ENCODE measurements at regions not wholly inside any gene's neighbourhood (a gene's known extent, or its start where the extent isn't known, plus 50 kb on each side); places are given as distances from the start of the nearest gene placed in this dataset.

DNA sequence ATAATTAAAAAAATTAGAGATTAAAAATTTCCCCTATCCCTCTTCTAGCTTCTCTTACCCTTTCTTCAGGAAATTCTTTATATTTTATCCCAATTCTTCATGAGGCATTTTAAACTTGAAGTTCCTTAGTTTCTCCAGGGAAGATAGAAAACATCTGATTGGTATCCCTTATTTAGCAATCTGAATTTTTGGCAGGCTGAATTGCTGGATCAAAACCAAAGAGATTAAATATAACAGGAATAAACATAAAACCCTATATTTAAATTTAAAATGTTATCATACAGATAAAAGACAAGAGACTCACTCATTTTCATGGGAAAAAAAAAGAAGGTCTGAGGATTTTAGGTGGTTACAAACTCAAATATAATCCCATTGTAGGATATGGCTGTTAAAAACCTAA, 204.2 kb downstream of the CHRM3 start:
- no peak for TF ChIP-seq EP300 (IDR thresholded peaks at IDR 0.05; ENCODE audit: borderline replicate concordance in 1 of 2, low read depth in 2 of 2, low read length in 2 of 2)
- TF ChIP-seq, protein P1, sequence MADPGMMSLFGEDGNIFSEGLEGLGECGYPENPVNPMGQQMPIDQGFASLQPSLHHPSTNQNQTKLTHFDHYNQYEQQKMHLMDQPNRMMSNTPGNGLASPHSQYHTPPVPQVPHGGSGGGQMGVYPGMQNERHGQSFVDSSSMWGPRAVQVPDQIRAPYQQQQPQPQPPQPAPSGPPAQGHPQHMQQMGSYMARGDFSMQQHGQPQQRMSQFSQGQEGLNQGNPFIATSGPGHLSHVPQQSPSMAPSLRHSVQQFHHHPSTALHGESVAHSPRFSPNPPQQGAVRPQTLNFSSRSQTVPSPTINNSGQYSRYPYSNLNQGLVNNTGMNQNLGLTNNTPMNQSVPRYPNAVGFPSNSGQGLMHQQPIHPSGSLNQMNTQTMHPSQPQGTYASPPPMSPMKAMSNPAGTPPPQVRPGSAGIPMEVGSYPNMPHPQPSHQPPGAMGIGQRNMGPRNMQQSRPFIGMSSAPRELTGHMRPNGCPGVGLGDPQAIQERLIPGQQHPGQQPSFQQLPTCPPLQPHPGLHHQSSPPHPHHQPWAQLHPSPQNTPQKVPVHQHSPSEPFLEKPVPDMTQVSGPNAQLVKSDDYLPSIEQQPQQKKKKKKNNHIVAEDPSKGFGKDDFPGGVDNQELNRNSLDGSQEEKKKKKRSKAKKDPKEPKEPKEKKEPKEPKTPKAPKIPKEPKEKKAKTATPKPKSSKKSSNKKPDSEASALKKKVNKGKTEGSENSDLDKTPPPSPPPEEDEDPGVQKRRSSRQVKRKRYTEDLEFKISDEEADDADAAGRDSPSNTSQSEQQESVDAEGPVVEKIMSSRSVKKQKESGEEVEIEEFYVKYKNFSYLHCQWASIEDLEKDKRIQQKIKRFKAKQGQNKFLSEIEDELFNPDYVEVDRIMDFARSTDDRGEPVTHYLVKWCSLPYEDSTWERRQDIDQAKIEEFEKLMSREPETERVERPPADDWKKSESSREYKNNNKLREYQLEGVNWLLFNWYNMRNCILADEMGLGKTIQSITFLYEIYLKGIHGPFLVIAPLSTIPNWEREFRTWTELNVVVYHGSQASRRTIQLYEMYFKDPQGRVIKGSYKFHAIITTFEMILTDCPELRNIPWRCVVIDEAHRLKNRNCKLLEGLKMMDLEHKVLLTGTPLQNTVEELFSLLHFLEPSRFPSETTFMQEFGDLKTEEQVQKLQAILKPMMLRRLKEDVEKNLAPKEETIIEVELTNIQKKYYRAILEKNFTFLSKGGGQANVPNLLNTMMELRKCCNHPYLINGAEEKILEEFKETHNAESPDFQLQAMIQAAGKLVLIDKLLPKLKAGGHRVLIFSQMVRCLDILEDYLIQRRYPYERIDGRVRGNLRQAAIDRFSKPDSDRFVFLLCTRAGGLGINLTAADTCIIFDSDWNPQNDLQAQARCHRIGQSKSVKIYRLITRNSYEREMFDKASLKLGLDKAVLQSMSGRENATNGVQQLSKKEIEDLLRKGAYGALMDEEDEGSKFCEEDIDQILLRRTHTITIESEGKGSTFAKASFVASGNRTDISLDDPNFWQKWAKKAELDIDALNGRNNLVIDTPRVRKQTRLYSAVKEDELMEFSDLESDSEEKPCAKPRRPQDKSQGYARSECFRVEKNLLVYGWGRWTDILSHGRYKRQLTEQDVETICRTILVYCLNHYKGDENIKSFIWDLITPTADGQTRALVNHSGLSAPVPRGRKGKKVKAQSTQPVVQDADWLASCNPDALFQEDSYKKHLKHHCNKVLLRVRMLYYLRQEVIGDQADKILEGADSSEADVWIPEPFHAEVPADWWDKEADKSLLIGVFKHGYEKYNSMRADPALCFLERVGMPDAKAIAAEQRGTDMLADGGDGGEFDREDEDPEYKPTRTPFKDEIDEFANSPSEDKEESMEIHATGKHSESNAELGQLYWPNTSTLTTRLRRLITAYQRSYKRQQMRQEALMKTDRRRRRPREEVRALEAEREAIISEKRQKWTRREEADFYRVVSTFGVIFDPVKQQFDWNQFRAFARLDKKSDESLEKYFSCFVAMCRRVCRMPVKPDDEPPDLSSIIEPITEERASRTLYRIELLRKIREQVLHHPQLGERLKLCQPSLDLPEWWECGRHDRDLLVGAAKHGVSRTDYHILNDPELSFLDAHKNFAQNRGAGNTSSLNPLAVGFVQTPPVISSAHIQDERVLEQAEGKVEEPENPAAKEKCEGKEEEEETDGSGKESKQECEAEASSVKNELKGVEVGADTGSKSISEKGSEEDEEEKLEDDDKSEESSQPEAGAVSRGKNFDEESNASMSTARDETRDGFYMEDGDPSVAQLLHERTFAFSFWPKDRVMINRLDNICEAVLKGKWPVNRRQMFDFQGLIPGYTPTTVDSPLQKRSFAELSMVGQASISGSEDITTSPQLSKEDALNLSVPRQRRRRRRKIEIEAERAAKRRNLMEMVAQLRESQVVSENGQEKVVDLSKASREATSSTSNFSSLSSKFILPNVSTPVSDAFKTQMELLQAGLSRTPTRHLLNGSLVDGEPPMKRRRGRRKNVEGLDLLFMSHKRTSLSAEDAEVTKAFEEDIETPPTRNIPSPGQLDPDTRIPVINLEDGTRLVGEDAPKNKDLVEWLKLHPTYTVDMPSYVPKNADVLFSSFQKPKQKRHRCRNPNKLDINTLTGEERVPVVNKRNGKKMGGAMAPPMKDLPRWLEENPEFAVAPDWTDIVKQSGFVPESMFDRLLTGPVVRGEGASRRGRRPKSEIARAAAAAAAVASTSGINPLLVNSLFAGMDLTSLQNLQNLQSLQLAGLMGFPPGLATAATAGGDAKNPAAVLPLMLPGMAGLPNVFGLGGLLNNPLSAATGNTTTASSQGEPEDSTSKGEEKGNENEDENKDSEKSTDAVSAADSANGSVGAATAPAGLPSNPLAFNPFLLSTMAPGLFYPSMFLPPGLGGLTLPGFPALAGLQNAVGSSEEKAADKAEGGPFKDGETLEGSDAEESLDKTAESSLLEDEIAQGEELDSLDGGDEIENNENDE (IDR thresholded peaks at IDR 0.05; ENCODE audit: insufficient replicate concordance, low read length): no peak

Measured in H1 (cell line).